Stomach (tissue), 4 donors: ENCODE measurements at regions not wholly inside any gene's neighbourhood (a gene's known extent, or its start where the extent isn't known, plus 50 kb on each side); places are given as distances from the start of the nearest gene placed in this dataset.

Experiments used
- EP300 ChIP-seq: sonication (generic); formaldehyde crosslinking; IDR thresholded peaks from one replicate; pipeline ENCODE4 v1.6.1; 2017; ENCODE audit warnings: antibody characterized with exemption
- POLR2AphosphoS5 ChIP-seq, 3 donors: sonication (generic); formaldehyde crosslinking; IDR thresholded peaks; one replicate each; pipeline ENCODE4 v1.6.1; 2016; ENCODE audit warnings: antibody characterized with exemption in 3 of 3
- TF ChIP-seq, protein P1 (sequence below), 7 experiments: fragments of 450-650 bp in 4 of 7; fragments of 200-600 bp in 3 of 7; sonication (generic) in 3 of 7; IDR thresholded peaks; one replicate each; pipeline ENCODE4 v1.5.1; 2016 to 2019; ENCODE audit warnings: antibody characterized with exemption in 7 of 7, control low read depth in 2 of 7, mild to moderate bottlenecking in 1 of 7

DNA sequence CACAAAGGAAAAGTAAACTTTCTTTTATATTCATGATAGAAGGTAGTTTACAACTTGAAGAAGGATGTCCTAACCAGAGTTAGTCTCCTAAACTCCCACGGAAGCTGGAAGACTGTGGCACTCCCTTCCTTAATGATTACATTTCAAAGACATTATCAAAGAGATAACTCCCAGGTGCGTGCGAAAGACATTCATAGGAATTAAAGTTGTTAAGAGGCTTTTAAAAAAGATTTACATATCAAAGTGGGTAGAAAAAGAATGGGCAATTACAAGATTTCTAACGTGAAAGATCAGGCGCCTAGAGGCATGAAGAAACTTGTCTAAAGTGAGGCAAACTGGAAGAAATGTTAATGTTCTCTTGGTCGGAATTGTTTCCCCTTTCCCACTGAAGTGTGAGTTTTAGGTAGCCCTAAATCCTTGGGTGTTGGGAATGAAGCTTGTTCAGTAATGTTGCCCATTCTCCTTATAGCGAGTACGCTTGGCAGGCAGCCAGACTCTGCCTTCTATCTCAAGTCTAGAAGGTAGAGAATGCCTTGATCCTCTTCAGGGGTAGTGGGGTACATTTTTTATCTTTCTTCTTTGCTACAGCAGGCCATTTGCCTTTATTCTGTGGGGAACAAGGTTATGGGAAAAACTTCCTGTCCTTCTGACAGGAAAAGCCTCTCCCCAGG, 642.0 kb downstream of the SLC6A15 start:
- no peak for TF ChIP-seq EP300
- TF ChIP-seq POLR2AphosphoS5 (IDR thresholded peaks at IDR 0.05) = no peak
- TF ChIP-seq, protein P1, sequence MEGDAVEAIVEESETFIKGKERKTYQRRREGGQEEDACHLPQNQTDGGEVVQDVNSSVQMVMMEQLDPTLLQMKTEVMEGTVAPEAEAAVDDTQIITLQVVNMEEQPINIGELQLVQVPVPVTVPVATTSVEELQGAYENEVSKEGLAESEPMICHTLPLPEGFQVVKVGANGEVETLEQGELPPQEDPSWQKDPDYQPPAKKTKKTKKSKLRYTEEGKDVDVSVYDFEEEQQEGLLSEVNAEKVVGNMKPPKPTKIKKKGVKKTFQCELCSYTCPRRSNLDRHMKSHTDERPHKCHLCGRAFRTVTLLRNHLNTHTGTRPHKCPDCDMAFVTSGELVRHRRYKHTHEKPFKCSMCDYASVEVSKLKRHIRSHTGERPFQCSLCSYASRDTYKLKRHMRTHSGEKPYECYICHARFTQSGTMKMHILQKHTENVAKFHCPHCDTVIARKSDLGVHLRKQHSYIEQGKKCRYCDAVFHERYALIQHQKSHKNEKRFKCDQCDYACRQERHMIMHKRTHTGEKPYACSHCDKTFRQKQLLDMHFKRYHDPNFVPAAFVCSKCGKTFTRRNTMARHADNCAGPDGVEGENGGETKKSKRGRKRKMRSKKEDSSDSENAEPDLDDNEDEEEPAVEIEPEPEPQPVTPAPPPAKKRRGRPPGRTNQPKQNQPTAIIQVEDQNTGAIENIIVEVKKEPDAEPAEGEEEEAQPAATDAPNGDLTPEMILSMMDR (IDR thresholded peaks at IDR 0.05) = no peak
